ENCODE measurements at regions not wholly inside any gene's neighbourhood (a gene's known extent, or its start where the extent isn't known, plus 50 kb on each side); places are given as distances from the start of the nearest gene placed in this dataset.
"Not testable (repeated sequence)": the region's sequence is repeated elsewhere in the genome, so short reads cannot be mapped to it uniquely, and the experiment has no call there.

- Histone ChIP-seq H3K27ac (no peak overlapping the region), H3K9me3 (no peaks in the 10 kb centered on the region), H3K27me3 (replicated peaks; ENCODE audit: insufficient read depth) (no peaks in the 10 kb centered on the region), H3K36me3 (no peaks in the 10 kb centered on the region), H3K4me3 (no peak overlapping the region), H3K4me1 (ENCODE audit: control insufficient read depth in 1 of 2, low read depth in 2 of 2) (peaks cover 0 to 1% of the 10 kb centered on the region in 2 donors)
- ATAC-seq (ENCODE audit: insufficient number of reproducible peaks, low FRiP score, low read depth) (no peak), DNase-seq (ENCODE audit: low spot score) (no peak)
- TF ChIP-seq, protein P1, sequence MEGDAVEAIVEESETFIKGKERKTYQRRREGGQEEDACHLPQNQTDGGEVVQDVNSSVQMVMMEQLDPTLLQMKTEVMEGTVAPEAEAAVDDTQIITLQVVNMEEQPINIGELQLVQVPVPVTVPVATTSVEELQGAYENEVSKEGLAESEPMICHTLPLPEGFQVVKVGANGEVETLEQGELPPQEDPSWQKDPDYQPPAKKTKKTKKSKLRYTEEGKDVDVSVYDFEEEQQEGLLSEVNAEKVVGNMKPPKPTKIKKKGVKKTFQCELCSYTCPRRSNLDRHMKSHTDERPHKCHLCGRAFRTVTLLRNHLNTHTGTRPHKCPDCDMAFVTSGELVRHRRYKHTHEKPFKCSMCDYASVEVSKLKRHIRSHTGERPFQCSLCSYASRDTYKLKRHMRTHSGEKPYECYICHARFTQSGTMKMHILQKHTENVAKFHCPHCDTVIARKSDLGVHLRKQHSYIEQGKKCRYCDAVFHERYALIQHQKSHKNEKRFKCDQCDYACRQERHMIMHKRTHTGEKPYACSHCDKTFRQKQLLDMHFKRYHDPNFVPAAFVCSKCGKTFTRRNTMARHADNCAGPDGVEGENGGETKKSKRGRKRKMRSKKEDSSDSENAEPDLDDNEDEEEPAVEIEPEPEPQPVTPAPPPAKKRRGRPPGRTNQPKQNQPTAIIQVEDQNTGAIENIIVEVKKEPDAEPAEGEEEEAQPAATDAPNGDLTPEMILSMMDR (IDR thresholded peaks at IDR 0.05): no peak
These were observed 79.8 kb upstream of the FHL2 start for GRCh38 chr2:105478670-105479069.

DNA sequence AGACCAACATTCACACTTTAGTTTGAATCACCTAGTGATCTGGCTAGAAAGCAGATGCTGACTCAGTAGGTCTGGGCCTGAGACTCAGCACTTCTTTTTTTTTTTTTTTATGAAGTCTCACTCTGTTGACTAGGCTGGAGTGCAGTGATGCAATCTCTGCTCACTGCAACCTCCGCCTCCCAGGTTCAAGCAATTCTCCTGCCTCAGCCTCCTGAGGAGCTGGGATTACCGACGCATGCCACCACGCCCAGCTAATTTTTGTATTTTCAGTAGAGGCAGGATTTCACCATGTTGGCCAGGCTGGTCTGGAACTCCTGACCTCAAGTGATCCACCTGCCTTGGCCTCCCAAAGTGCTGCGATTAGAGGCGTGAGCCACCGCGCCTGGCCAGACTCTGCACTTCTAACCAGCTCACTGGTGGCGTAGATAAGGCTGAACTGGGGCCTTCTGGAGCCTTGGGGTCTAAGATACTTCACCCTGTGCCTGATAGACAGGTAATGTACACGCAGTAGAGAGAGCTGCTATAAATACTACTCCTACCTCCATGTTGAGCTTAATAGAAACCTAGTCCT, 78.3 kb upstream of the FHL2 start:
- not testable (repeated sequence) for H3K27me3 ChIP-seq (replicated peaks; ENCODE audit: insufficient read depth); H3K36me3 ChIP-seq; DNase-seq (ENCODE audit: low spot score); H3K4me1 ChIP-seq (ENCODE audit: control insufficient read depth in 1 of 2, low read depth in 2 of 2); H3K4me3 ChIP-seq; ATAC-seq (ENCODE audit: insufficient number of reproducible peaks, low FRiP score, low read depth); H3K27ac ChIP-seq; H3K9me3 ChIP-seq

GRCh38 chr2:105473011-105473410, 74.2 kb upstream of the FHL2 start:
- no peaks in the 10 kb centered on the region for H3K9me3 ChIP-seq
- H3K4me3 ChIP-seq: no peak overlapping the region
- DNase-seq (ENCODE audit: low spot score) (no peak), ATAC-seq (ENCODE audit: insufficient number of reproducible peaks, low FRiP score, low read depth) (no peak)
- peaks cover 0 to 9% of the 10 kb centered on the region in 2 donors for H3K4me1 ChIP-seq (ENCODE audit: control insufficient read depth in 1 of 2, low read depth in 2 of 2)
- TF ChIP-seq, protein P1 (IDR thresholded peaks at IDR 0.05): no peak
- H3K27me3 ChIP-seq (replicated peaks; ENCODE audit: insufficient read depth): no peaks in the 10 kb centered on the region
- no peak overlapping the region for H3K27ac ChIP-seq
- no peaks in the 10 kb centered on the region for H3K36me3 ChIP-seq

DNA sequence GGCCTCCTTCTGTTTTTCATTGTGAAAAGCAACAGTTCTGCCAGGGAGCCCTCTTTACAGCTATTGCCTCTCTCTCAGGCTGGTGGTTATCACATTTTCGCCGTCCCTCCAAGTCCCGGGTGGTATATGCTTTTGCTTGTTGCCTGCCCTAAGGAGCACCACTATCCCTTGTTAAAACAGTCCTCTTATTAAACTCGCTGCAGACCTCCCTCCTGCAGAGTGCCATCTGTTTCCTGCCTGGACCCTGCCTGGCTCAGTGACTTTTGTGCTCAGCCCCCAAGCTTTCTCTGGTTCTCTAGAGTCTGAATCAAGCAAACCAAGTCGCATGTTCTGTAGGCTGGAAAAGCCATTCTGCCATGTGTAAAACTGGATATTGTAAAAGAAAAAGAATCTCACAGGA, 72.1 kb upstream of the FHL2 start:
- DNase-seq (ENCODE audit: low spot score) (no peak), ATAC-seq (ENCODE audit: insufficient number of reproducible peaks, low FRiP score, low read depth) (no peak)
- Histone ChIP-seq H3K27ac (no peak overlapping the region), H3K4me1 (ENCODE audit: control insufficient read depth in 1 of 2, low read depth in 2 of 2) (peaks cover 0 to 9% of the 10 kb centered on the region in 2 donors), H3K27me3 (replicated peaks; ENCODE audit: insufficient read depth) (no peaks in the 10 kb centered on the region), H3K9me3 (no peaks in the 10 kb centered on the region), H3K4me3 (no peak overlapping the region), H3K36me3 (no peaks in the 10 kb centered on the region)
- TF ChIP-seq, protein P1 (IDR thresholded peaks at IDR 0.05): no peak

DNA sequence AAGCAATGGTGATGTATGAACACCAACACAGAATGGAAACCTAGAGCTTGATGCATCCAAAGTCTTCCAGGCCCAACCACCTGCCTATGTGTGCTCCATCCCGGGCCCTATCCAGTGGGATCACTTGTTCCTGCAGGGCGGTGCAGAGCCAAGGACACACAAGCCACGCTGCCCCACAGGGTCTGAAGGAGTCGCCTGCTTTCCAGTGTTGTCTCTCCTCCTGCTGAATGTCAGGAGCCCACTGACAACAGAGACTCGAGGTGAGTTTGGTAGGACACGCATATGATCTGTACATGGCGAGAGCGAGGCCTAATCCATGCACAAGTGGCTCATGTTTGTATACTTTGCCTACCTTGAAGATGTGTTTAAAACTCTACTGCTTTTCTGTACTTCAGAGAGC, 70.9 kb upstream of the FHL2 start:
- H3K4me1 ChIP-seq (ENCODE audit: control insufficient read depth in 1 of 2, low read depth in 2 of 2): peaks cover 0 to 9% of the 10 kb centered on the region in 2 donors
- no peak for ATAC-seq (ENCODE audit: insufficient number of reproducible peaks, low FRiP score, low read depth)
- TF ChIP-seq, protein P1 (IDR thresholded peaks at IDR 0.05): no peak

DNA sequence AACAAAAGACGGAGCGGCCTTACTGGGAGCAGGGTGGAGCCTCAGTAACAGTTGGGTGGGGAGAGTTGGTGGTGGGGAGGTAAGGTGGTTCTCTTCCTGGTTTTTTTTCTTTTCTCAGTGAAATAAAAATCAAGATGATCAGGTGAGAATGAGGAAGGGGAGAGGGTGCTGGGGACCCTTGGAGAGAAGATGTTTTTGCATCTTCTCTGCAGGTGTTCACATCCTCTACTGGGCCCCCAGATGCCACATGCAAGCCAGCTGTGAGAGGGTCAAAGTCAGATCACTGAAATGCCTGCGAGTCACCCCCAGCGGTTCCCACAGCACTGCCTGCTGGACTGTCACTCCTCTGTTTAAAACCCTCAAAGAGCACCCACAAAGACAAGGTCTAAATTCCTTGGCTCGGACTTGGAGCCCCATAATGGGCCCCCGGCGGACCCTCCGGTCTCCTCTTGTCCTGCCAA, 69.8 kb upstream of the FHL2 start:
- H3K27me3 ChIP-seq (replicated peaks; ENCODE audit: insufficient read depth): no peaks in the 10 kb centered on the region
- no peaks in the 10 kb centered on the region for H3K36me3 ChIP-seq
- peaks cover 0 to 7% of the 10 kb centered on the region in 2 donors for H3K4me1 ChIP-seq (ENCODE audit: control insufficient read depth in 1 of 2, low read depth in 2 of 2)
- no peak overlapping the region for H3K27ac ChIP-seq
- TF ChIP-seq, protein P1 (IDR thresholded peaks at IDR 0.05): no peak
- no peaks in the 10 kb centered on the region for H3K9me3 ChIP-seq
- no peak overlapping the region for H3K4me3 ChIP-seq
- ATAC-seq (ENCODE audit: insufficient number of reproducible peaks, low FRiP score, low read depth): no peak
- no peak for DNase-seq (ENCODE audit: low spot score)

More for the DNA sequence above, 70.9 kb upstream of the FHL2 start:
- H3K27ac ChIP-seq: no peak overlapping the region
- H3K4me3 ChIP-seq: no peak overlapping the region
- no peaks in the 10 kb centered on the region for H3K9me3 ChIP-seq
- H3K36me3 ChIP-seq: no peaks in the 10 kb centered on the region
- DNase-seq (ENCODE audit: low spot score): no peak
- H3K27me3 ChIP-seq (replicated peaks; ENCODE audit: insufficient read depth): no peaks in the 10 kb centered on the region
